ENCODE measurements at regions not wholly inside any gene's neighbourhood (a gene's known extent, or its start where the extent isn't known, plus 50 kb on each side); places are given as distances from the start of the nearest gene placed in this dataset.

DNA sequence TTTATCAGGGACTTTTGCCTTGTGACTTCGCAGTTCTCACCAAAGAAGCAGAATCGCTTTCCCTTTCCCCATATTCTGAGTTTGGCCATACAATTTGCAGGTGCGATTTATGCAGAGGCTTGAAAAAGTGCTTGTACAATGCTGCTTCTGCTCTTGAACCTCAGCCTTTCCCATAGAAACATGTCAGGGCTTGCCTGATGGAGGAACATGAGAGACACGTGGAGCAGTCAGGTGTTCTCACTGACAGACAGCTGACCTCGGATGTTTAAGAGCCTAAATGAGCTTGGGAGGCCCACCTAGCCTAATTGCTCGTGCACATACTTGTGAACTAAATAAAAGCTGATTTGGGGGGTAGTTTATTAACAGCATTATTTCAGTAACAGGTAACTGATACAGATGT, 290.0 kb downstream of the S1PR1 start:
- TF ChIP-seq, protein P1, sequence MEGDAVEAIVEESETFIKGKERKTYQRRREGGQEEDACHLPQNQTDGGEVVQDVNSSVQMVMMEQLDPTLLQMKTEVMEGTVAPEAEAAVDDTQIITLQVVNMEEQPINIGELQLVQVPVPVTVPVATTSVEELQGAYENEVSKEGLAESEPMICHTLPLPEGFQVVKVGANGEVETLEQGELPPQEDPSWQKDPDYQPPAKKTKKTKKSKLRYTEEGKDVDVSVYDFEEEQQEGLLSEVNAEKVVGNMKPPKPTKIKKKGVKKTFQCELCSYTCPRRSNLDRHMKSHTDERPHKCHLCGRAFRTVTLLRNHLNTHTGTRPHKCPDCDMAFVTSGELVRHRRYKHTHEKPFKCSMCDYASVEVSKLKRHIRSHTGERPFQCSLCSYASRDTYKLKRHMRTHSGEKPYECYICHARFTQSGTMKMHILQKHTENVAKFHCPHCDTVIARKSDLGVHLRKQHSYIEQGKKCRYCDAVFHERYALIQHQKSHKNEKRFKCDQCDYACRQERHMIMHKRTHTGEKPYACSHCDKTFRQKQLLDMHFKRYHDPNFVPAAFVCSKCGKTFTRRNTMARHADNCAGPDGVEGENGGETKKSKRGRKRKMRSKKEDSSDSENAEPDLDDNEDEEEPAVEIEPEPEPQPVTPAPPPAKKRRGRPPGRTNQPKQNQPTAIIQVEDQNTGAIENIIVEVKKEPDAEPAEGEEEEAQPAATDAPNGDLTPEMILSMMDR (IDR thresholded peaks at IDR 0.05) = no peak
- TF ChIP-seq POLR2AphosphoS5 (IDR thresholded peaks at IDR 0.05) (no peak), POLR2A (IDR thresholded peaks at IDR 0.05) (no peak), EP300 (IDR thresholded peaks at IDR 0.05) (no peak)

Measured in gastroesophageal sphincter (tissue), 3 donors.